ENCODE measurements at regions not wholly inside any gene's neighbourhood (a gene's known extent, or its start where the extent isn't known, plus 50 kb on each side); places are given as distances from the start of the nearest gene placed in this dataset.

DNA sequence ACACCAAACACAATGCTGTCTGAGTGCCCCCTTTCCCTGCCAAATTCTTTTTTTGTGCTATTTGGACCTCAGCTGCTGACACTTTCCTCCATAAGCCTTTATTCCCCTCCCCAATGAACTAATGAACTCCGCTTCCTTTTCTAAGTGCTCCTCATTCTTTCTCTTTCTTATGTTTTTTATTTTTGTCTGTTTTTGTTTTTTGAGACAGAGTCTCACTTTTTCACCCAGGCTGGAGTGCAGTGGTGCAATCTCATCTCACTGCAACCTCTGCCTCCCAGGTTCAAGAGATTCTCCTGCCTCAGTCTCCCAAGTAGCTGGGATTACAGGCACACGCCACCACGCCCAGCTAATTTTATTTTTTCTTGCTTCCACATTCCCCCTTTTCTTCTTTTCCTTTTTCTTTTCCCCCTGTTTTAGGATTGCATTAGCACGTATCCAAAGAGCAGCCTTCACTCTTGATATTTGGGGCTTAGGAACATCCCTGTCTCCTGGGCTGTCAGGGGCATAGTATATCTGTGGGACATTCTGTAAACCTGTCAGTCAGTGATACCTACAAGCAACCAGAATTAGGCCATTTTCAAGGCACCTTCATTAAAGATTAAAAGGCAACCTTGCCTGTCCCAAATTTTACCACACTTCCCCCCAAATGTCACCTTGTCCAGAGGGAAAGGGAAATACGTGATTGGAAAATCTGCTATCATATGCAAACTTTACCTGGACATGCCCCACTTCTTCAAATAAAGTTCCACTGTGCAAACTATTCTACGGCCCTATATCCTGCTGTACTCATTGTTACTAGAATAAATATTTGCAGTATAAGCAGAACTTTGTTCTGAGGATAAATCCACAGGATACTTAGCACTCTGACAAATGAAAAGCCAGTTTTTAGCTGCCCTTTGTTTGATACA, 65.1 kb upstream of the ACSL3 start:
- intact Hi-C loops (cut with micrococcal nuclease): loop anchor here (10.0 kb wide), 2 partner anchors 49 to 91 kb away; no protein-coding TSS in a partner anchor
- DNase-seq: no peak
- no peak for ATAC-seq

- intact Hi-C loops (cut with micrococcal nuclease): loop anchor here (10.0 kb wide), 2 partner anchors 48 to 92 kb away; no protein-coding TSS in a partner anchor
- DNase-seq (no peak), ATAC-seq (peak; percentile 46)
These were observed 64.3 kb upstream of the ACSL3 start for GRCh38 chr2:222796413-222797103.

DNA sequence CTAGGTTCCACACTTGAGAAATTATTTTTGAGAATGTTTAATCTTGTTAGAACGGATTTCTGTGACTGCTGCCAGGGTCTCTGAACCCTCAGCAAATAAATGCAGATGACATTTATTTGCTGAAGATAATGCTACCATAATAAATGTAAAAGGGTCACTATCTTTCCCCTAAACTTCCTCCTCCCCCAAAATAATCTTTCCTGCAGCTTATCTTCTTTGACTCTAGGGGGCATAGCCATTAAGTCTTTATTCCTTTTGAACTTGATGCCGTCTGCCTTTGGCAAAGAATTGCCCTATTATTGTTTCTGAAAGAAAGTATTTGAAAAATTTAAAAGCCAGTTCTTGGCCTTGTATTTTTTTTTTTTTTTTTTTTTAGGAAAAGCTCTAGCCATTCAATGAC, 63.6 kb upstream of the ACSL3 start:
- ATAC-seq: no peak
- no peak for DNase-seq
- intact Hi-C loops (cut with micrococcal nuclease): loop anchor here (10.0 kb wide), 2 partner anchors 48 to 92 kb away; no protein-coding TSS in a partner anchor

DNA sequence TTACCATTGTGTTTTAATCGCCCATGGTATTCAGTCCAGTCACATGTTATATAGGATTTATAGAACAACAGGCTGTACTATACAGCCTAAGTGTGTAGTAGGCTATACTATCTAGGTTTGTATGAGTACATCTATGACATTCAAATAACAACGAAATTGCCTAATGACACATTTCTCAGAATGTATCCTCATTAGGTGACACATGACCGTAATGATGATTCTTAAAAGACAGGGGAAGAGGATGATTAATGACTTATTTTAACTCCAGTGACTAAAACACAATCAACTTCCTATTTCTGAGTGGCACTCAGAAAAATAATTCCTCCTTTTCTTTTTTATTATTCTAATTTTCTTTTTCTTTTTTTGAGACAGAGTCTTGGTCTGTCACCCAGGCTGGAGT, 63.0 kb upstream of the ACSL3 start:
- intact Hi-C loops (cut with micrococcal nuclease): loop anchor here (10.0 kb wide), 2 partner anchors 47 to 93 kb away; no protein-coding TSS in a partner anchor
- ATAC-seq: no peak
- DNase-seq: no peak

DNA sequence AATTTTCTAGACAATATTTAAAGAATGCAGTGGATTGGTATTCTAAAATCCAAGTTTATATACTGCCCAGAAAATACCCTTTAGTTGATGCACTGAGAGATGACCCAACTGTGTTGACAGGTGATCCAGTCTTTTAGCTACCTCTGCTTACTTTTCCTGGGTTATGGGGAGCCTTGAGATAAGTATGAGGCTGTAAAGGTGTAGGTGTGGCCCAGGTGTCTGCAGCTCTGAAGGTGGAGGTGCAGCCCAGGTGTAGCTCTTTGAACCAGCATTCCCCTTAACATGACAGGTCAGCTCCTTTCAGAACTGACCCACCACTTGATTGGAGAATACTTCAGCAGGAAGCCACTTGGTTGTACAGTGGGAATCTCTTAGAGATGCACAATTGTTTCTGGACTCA, 62.3 kb upstream of the ACSL3 start:
- intact Hi-C loops (cut with micrococcal nuclease): loop anchor here (10.0 kb wide), 2 partner anchors 46 to 94 kb away; no protein-coding TSS in a partner anchor
- ATAC-seq: no peak
- no peak for DNase-seq

DNA sequence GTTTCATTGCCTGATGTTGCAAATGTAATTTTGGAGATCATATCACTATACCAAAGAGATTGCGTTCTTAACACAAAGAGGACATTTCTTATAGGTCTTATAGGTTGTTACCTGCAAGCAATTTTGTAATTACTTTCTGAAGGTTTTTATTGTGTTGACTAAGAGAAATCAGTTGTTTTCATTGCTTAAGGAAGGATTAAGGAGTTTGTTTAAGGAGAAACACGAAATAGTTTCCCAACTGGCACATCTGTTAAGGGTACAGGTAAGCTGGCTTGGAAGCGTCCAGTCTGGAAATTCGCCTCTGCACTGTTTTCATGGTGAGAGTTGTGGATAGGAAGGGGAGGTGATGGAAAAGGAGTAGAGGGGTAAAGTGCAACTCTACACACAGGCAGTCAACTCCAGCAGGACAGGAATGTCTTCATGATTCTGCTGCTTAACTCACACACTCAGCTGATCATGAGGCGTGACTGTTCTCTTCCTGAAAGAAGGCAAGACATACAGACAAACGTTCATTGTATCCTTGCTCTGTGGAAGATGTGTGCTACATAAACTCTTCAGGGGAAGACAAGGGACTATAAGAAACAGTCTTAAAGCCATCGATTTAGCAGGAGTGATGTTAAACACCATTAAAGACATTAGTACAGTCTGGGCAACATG, 61.4 kb upstream of the ACSL3 start:
- DNase-seq (no peak), ATAC-seq (no peak)
- intact Hi-C loops (cut with micrococcal nuclease): loop anchor here (10.0 kb wide), 2 partner anchors 45 to 95 kb away; no protein-coding TSS in a partner anchor

- ATAC-seq: no peak
- intact Hi-C loops (cut with micrococcal nuclease): no loop called here
- no peak for DNase-seq
These were observed 58.2 kb upstream of the ACSL3 start for GRCh38 chr2:222802514-222803196.

DNA sequence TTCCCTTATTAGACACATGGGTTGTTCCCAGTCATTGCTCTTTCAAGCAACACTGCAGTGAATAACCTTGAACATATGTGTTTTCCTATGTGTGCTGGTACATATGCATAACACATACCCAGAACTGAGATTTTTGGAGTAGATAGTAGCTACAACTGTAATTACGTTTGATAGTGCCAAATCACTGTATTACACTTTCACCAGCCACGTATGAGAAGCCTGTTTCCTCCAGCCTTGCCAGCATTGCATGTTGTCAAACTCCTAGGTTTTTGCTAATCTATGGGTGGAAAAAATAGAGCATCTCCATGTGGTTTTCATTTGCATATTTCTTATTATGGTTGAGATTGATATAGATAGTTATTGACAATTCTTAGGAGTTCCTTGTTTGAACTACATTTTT, 56.5 kb upstream of the ACSL3 start:
- intact Hi-C loops (cut with micrococcal nuclease): no loop called here
- ATAC-seq (no peak), DNase-seq (no peak)

GRCh38 chr2:222805591-222806304, 55.1 kb upstream of the ACSL3 start:
- intact Hi-C loops (cut with micrococcal nuclease): no loop called here
- ATAC-seq (peak; percentile 97), DNase-seq (no peak)

GRCh38 chr2:222806526-222807137, 54.2 kb upstream of the ACSL3 start:
- intact Hi-C loops (cut with micrococcal nuclease): no loop called here
- peak; percentile 29 for ATAC-seq
- DNase-seq: no peak

DNA sequence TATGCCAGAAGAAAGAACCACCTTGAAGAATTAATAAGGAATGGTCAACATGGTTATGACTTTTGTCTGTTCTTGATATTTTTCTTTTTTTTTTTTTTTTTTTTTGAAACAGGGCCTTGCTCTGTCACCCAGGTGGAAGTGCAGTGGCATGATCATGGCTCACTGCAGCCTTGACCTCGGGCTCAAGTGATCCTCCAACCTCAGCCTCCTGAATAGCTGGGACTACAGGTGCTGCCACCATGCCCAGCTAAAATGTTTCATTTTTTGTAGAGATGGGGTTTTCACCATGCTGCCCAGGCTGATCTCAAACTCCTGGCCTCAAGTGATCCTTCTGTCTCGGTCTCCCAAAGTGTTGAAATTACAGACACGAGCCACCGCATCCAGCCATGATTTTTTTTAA, 53.4 kb upstream of the ACSL3 start:
- intact Hi-C loops (cut with micrococcal nuclease): no loop called here
- ATAC-seq: no peak
- no peak for DNase-seq

DNA sequence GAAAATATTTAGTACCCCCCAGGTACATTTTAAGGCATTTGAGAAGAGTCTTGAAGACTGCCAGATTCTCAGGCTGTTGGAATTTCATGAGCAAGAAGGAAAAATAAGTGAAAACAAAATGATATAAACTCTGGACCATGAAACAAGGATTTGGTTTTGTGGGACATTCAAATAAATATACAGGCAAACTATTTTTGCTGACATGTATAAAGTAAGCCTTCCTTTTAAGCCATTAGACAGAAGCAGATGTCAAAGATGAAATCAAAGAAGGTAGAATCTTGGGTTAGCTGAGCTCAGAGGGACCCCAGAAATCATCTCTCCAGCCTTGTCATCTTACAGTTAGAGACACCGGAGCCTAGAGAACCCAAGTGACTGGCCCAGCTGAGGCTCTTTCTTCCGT, 51.3 kb upstream of the ACSL3 start:
- ATAC-seq (no peak), DNase-seq (no peak)
- intact Hi-C loops (cut with micrococcal nuclease): no loop called here

- intact Hi-C loops (cut with micrococcal nuclease): no loop called here
- ATAC-seq (no peak), DNase-seq (no peak)
These were observed 50.8 kb upstream of the ACSL3 start for GRCh38 chr2:222810044-222810443.

Data from left ventricle myocardium superior (tissue), 1 donor.